ENCODE measurements at regions not wholly inside any gene's neighbourhood (a gene's known extent, or its start where the extent isn't known, plus 50 kb on each side); places are given as distances from the start of the nearest gene placed in this dataset.
"Not testable (repeated sequence)": the region's sequence is repeated elsewhere in the genome, so short reads cannot be mapped to it uniquely, and the experiment has no call there.

GRCh38 chr18:61676773-61677434, 215.9 kb downstream of the RNF152 start:
- no peak for DNase-seq (ENCODE audit: low read depth)

- DNase-seq (ENCODE audit: low read depth) = no peak
Observed at GRCh38 chr18:61669320-61669719, 223.5 kb downstream of the RNF152 start.

- no peak for DNase-seq (ENCODE audit: low read depth)
Observed at GRCh38 chr18:61666876-61667590, 225.8 kb downstream of the RNF152 start.

GRCh38 chr18:61664419-61665084, 228.3 kb downstream of the RNF152 start:
- no peak for DNase-seq (ENCODE audit: low read depth)

GRCh38 chr18:61662726-61663125, 230.1 kb downstream of the RNF152 start:
- no peak for DNase-seq (ENCODE audit: low read depth)

GRCh38 chr18:61658431-61658830, 234.4 kb downstream of the RNF152 start:
- DNase-seq (ENCODE audit: low read depth) = no peak

GRCh38 chr18:61657066-61657732, 235.6 kb downstream of the RNF152 start:
- DNase-seq (ENCODE audit: low read depth) = no peak

- no peak for DNase-seq (ENCODE audit: low read depth)
Observed at GRCh38 chr18:61655630-61656029, 237.2 kb downstream of the RNF152 start.

- DNase-seq (ENCODE audit: low read depth) = no peak
Observed at GRCh38 chr18:61653823-61654551, 238.8 kb downstream of the RNF152 start.

GRCh38 chr18:61651880-61652268, 240.9 kb downstream of the RNF152 start:
- DNase-seq (ENCODE audit: low read depth) = no peak

GRCh38 chr18:61651145-61651879, 241.5 kb downstream of the RNF152 start:
- no peak for DNase-seq (ENCODE audit: low read depth)

GRCh38 chr18:61643884-61644647, 248.7 kb downstream of the RNF152 start:
- no peak for DNase-seq (ENCODE audit: low read depth)

- no peak for DNase-seq (ENCODE audit: low read depth)
Observed at GRCh38 chr18:61639886-61640285, 252.9 kb downstream of the RNF152 start.

- no peak for DNase-seq (ENCODE audit: low read depth)
Observed at GRCh38 chr18:61637905-61638595, 254.8 kb downstream of the RNF152 start.

GRCh38 chr18:61637319-61637718, 255.5 kb downstream of the RNF152 start:
- no peak for DNase-seq (ENCODE audit: low read depth)

GRCh38 chr18:61635901-61636528, 256.8 kb downstream of the RNF152 start:
- DNase-seq (ENCODE audit: low read depth) = no peak

- DNase-seq (ENCODE audit: low read depth) = no peak
Observed at GRCh38 chr18:61628085-61628484, 264.7 kb downstream of the RNF152 start.

- DNase-seq (ENCODE audit: low read depth) = not testable (repeated sequence)
Observed at GRCh38 chr18:61624631-61625030, 268.2 kb downstream of the RNF152 start.

- DNase-seq (ENCODE audit: low read depth) = no peak
Observed at GRCh38 chr18:61619783-61620182, 273.0 kb downstream of the RNF152 start.

Measured in HS-5 (cell line).